ENCODE measurements at regions not wholly inside any gene's neighbourhood (a gene's known extent, or its start where the extent isn't known, plus 50 kb on each side); places are given as distances from the start of the nearest gene placed in this dataset.
"Not testable (repeated sequence)": the region's sequence is repeated elsewhere in the genome, so short reads cannot be mapped to it uniquely, and the experiment has no call there.

GRCh38 chr4:49117951-49118350, 131.9 kb downstream of the CWH43 start:
- peaks cover 39% of the 10 kb centered on the region for H3K9me3 ChIP-seq (ENCODE audit: control insufficient read depth, insufficient read depth, low read length)
- H3K27ac Mint-ChIP-seq; H3K4me3 Mint-ChIP-seq; H3K27me3 Mint-ChIP-seq (ENCODE audit: low read depth in 2 of 2); H3K4me1 Mint-ChIP-seq; DNase-seq; H3K36me3 Mint-ChIP-seq; H3K27me3 ChIP-seq (ENCODE audit: control insufficient read depth, insufficient read depth, low read length); ATAC-seq; H3K4me3 ChIP-seq (ENCODE audit: low read length); H3K36me3 ChIP-seq (ENCODE audit: control insufficient read depth, insufficient read depth, low read length); H3K4me1 ChIP-seq (ENCODE audit: control insufficient read depth, insufficient read depth, low read length); H3K27ac ChIP-seq (ENCODE audit: low read length); intact Hi-C loops (cut with micrococcal nuclease): not testable (repeated sequence)
- 84% methylated on average over 7 of the region's 7 CpGs for WGBS (ENCODE audit: insufficient coverage)
- peaks cover 43 to 53% of the 10 kb centered on the region in 2 donors for H3K9me3 Mint-ChIP-seq

DNA sequence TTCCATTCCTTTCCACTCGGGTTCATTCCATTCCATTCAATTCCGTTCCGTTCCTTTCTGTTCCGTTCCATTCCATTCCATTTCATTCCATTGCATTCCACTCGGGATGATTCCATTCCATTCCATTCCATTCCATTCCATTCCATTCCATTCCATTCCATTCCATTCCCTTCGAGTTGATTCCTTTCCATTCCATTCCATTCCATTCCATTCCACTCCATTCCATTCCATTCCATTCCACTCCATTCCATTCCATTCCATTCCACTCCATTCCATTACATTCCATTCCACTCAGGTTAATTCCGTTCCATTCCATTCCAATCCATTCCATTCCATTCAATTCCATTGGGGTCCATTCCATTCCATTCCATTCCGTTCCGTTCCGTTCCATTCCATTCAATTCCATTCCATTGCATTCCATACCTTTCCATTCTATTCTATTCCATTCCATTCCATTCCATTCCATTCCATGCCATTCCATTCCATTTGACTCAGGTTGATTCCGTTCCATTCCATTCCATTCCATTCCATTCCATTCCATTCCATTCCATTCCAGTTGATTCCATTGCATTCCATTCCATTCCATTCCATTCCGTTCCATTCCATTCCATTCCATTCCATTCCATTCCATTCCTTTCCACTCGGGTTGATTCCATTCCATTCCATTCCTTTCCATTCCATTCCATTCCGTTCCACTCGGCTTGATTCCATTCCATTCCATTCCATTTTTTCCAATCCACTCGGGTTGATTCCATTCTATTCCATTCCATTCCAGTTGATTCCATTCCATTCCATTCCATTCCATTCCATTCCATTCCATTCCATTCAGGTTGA, 132.5 kb downstream of the CWH43 start:
- H3K36me3 ChIP-seq (ENCODE audit: control insufficient read depth, insufficient read depth, low read length); H3K4me3 Mint-ChIP-seq; H3K4me1 Mint-ChIP-seq; H3K27me3 Mint-ChIP-seq (ENCODE audit: low read depth in 2 of 2); H3K36me3 Mint-ChIP-seq; H3K27me3 ChIP-seq (ENCODE audit: control insufficient read depth, insufficient read depth, low read length); H3K4me1 ChIP-seq (ENCODE audit: control insufficient read depth, insufficient read depth, low read length); H3K4me3 ChIP-seq (ENCODE audit: low read length); intact Hi-C loops (cut with micrococcal nuclease); H3K27ac Mint-ChIP-seq; H3K27ac ChIP-seq (ENCODE audit: low read length): not testable (repeated sequence)
- peak in 1 of 2 donors; percentile 4 for DNase-seq
- ATAC-seq, result peak; percentile 18 to 69 (median 56)
- WGBS (ENCODE audit: insufficient coverage), result 65% methylated on average over 16 of the region's 16 CpGs
- H3K9me3 Mint-ChIP-seq, result peaks cover 39 to 48% of the 10 kb centered on the region in 2 donors
- H3K9me3 ChIP-seq (ENCODE audit: control insufficient read depth, insufficient read depth, low read length), result peaks cover 34% of the 10 kb centered on the region

DNA sequence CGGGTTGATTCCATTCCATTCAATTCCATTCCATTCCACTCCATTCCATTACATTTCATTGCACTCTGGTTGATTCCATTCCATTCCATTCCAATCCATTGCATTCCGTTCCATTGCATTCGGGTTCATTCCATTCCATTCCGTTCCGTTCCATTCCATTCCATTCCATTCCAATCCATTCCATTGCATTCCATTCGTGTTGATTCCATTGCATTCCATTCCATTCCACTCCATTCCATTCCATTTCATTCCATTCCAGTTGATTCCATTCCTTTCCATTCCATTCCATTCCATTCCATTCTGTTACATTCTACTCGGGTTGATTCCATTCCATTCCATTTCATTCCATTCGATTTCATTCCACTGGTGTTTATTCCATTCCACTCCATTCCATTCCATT, 133.3 kb downstream of the CWH43 start:
- H3K9me3 ChIP-seq (ENCODE audit: control insufficient read depth, insufficient read depth, low read length), result peaks cover 29% of the 10 kb centered on the region
- H3K4me1 ChIP-seq (ENCODE audit: control insufficient read depth, insufficient read depth, low read length); DNase-seq; H3K27me3 ChIP-seq (ENCODE audit: control insufficient read depth, insufficient read depth, low read length); H3K4me3 ChIP-seq (ENCODE audit: low read length); H3K27ac ChIP-seq (ENCODE audit: low read length); H3K36me3 Mint-ChIP-seq; H3K27me3 Mint-ChIP-seq (ENCODE audit: low read depth in 2 of 2); H3K27ac Mint-ChIP-seq; H3K36me3 ChIP-seq (ENCODE audit: control insufficient read depth, insufficient read depth, low read length); H3K4me3 Mint-ChIP-seq; intact Hi-C loops (cut with micrococcal nuclease); H3K4me1 Mint-ChIP-seq: not testable (repeated sequence)
- peak in 2 of 3 donors; percentile 7 to 20 for ATAC-seq
- H3K9me3 Mint-ChIP-seq, result peaks cover 38 to 45% of the 10 kb centered on the region in 2 donors
- WGBS (ENCODE audit: insufficient coverage), result 66% methylated on average over 8 of the region's 8 CpGs

DNA sequence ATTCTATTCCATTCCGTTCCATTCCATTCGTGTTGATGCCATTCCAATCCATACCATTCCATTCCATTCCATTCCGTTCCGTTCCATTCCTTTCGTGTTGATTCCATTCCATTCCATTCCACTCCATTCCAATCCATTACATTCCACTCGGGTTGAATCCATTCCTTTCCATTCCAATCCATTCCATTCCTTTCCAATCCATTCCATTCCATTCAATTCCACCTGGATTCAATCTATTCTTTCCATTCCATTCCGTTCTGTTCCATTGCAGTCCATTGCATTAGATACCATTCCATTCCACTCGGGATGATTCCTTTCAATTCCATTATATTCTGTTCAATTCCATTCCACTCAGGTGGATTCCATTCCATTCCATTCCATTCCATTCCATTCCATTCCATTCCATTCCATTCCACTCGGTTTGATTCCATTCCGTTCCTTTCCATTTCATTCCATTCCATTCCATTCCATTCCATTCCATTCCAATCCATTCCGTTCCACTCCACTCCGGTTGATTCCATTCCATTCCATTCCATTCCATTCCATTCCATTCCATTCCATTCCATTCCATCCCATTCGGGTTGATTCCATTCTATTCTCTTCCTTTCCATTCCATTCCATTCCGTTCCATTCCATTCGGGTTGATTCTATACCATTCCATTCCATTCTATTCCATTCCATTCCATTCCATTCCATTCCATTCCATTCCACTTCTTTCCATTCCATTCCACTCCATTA, 134.1 kb downstream of the CWH43 start:
- WGBS (ENCODE audit: insufficient coverage), result 70% methylated on average over 15 of the region's 15 CpGs
- H3K4me1 Mint-ChIP-seq; H3K27ac ChIP-seq (ENCODE audit: low read length); H3K4me3 ChIP-seq (ENCODE audit: low read length); H3K4me1 ChIP-seq (ENCODE audit: control insufficient read depth, insufficient read depth, low read length); H3K36me3 Mint-ChIP-seq; intact Hi-C loops (cut with micrococcal nuclease); H3K27ac Mint-ChIP-seq; H3K27me3 Mint-ChIP-seq (ENCODE audit: low read depth in 2 of 2); H3K27me3 ChIP-seq (ENCODE audit: control insufficient read depth, insufficient read depth, low read length); H3K4me3 Mint-ChIP-seq; H3K36me3 ChIP-seq (ENCODE audit: control insufficient read depth, insufficient read depth, low read length): not testable (repeated sequence)
- DNase-seq (peak in 1 of 2 donors; percentile 7), ATAC-seq (peak in 1 of 3 donors; percentile 16)
- H3K9me3 ChIP-seq (ENCODE audit: control insufficient read depth, insufficient read depth, low read length), result peaks cover 29% of the 10 kb centered on the region
- peaks cover 36 to 38% of the 10 kb centered on the region in 2 donors for H3K9me3 Mint-ChIP-seq

DNA sequence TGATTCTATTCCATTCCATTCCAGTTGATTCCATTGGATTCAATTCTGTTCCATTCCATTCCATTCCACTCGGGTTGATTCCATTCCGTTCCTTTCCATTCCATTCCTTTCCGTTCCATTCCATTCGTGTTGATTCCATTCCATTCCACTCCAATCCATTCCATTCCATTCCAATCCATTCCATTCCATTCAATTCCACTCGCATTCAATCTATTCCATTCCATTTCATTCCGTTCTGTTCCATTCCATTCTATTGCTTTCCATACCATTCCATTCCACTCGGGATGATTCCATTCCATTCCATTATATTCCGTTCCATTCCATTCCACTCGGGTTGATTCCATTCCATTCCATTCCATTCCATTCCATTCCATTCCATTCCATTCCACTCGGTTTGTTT, 134.7 kb downstream of the CWH43 start:
- H3K4me3 Mint-ChIP-seq; H3K27ac Mint-ChIP-seq; H3K36me3 ChIP-seq (ENCODE audit: control insufficient read depth, insufficient read depth, low read length); H3K4me1 Mint-ChIP-seq; H3K36me3 Mint-ChIP-seq; H3K4me1 ChIP-seq (ENCODE audit: control insufficient read depth, insufficient read depth, low read length); H3K4me3 ChIP-seq (ENCODE audit: low read length); H3K27ac ChIP-seq (ENCODE audit: low read length); H3K27me3 Mint-ChIP-seq (ENCODE audit: low read depth in 2 of 2); H3K27me3 ChIP-seq (ENCODE audit: control insufficient read depth, insufficient read depth, low read length); intact Hi-C loops (cut with micrococcal nuclease): not testable (repeated sequence)
- ATAC-seq (peak in 2 of 3 donors; percentile 45 to 64), DNase-seq (peak in 1 of 2 donors; percentile 52)
- WGBS (ENCODE audit: insufficient coverage), result 77% methylated on average over 10 of the region's 10 CpGs
- H3K9me3 ChIP-seq (ENCODE audit: control insufficient read depth, insufficient read depth, low read length), result peaks cover 29% of the 10 kb centered on the region
- H3K9me3 Mint-ChIP-seq, result peaks cover 36 to 38% of the 10 kb centered on the region in 2 donors

- H3K36me3 ChIP-seq (ENCODE audit: control insufficient read depth, insufficient read depth, low read length); ATAC-seq; H3K27me3 ChIP-seq (ENCODE audit: control insufficient read depth, insufficient read depth, low read length); H3K4me1 Mint-ChIP-seq; H3K27me3 Mint-ChIP-seq (ENCODE audit: low read depth in 2 of 2); DNase-seq; H3K27ac ChIP-seq (ENCODE audit: low read length); H3K27ac Mint-ChIP-seq; H3K4me3 ChIP-seq (ENCODE audit: low read length); intact Hi-C loops (cut with micrococcal nuclease); H3K4me3 Mint-ChIP-seq; H3K4me1 ChIP-seq (ENCODE audit: control insufficient read depth, insufficient read depth, low read length); H3K36me3 Mint-ChIP-seq; H3K9me3 ChIP-seq (ENCODE audit: control insufficient read depth, insufficient read depth, low read length): not testable (repeated sequence)
- WGBS (ENCODE audit: insufficient coverage), result 63% methylated on average over 4 of the region's 9 CpGs
- H3K9me3 Mint-ChIP-seq, result peaks cover 7 to 12% of the 10 kb centered on the region in 2 donors
Observed at GRCh38 chr4:49126443-49126842, 140.4 kb downstream of the CWH43 start.

DNA sequence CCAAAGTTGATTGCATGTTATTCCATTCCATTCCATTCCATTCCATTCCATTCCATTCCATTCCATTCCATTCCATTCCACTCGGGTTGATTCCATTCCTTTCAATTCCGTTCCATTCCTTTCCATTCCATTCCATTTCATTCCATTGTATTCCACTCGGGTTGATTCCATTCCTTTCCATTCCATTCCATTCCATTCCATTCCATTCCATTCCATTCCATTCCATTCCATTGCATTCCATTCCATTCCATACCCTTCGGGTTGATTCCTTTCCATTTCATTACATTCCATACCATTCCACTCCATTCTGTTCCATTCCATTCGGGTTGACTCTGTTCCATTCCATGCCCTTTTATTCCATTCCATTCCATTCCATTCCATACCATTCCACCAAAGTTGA, 140.8 kb downstream of the CWH43 start:
- H3K4me3 Mint-ChIP-seq; H3K36me3 Mint-ChIP-seq; H3K36me3 ChIP-seq (ENCODE audit: control insufficient read depth, insufficient read depth, low read length); intact Hi-C loops (cut with micrococcal nuclease); H3K27ac Mint-ChIP-seq; H3K27ac ChIP-seq (ENCODE audit: low read length); H3K9me3 ChIP-seq (ENCODE audit: control insufficient read depth, insufficient read depth, low read length); H3K4me1 ChIP-seq (ENCODE audit: control insufficient read depth, insufficient read depth, low read length); H3K4me1 Mint-ChIP-seq; H3K27me3 ChIP-seq (ENCODE audit: control insufficient read depth, insufficient read depth, low read length); H3K4me3 ChIP-seq (ENCODE audit: low read length); ATAC-seq; DNase-seq; H3K27me3 Mint-ChIP-seq (ENCODE audit: low read depth in 2 of 2): not testable (repeated sequence)
- H3K9me3 Mint-ChIP-seq, result peaks cover 9 to 15% of the 10 kb centered on the region in 2 donors
- no CpG with 5 or more reads among the region's 5 CpGs for WGBS (ENCODE audit: insufficient coverage)
